HG03460 (cell line): ENCODE measurements at regions not wholly inside any gene's neighbourhood (a gene's known extent, or its start where the extent isn't known, plus 50 kb on each side); places are given as distances from the start of the nearest gene placed in this dataset.

Experiments
- ATAC-seq: cut with Tn5 transposase; IDR thresholded peaks from one replicate; pipeline ENCODE4 v1.9.1; 2021; ENCODE audit not compliant: unreplicated experiment

- no peak for ATAC-seq
Measured at GRCh38 chr18:24561369-24561965, 101.0 kb downstream of the HRH4 start.

GRCh38 chr18:24567199-24567598 lies 106.8 kb downstream of the HRH4 start:
- no peak for ATAC-seq

DNA sequence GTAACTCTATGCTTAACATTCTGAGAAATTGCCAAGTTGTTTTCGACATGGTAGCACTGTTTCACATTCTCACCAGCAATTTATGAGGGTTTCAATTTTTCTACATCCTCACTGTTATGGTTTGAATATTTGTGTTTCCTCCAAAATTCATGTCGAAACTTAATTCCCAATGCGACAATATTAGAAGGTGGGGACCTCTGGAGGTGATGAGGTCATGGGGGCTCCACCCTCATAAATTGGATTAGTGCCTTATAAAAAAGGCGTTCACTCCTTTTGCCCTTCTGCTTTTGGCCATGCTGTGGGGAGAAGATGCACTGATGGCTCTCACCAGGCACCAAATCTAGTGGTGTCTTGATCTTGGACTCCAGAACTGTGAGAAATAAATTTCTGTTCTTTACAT lies 110.3 kb downstream of the HRH4 start:
- no peak for ATAC-seq

DNA sequence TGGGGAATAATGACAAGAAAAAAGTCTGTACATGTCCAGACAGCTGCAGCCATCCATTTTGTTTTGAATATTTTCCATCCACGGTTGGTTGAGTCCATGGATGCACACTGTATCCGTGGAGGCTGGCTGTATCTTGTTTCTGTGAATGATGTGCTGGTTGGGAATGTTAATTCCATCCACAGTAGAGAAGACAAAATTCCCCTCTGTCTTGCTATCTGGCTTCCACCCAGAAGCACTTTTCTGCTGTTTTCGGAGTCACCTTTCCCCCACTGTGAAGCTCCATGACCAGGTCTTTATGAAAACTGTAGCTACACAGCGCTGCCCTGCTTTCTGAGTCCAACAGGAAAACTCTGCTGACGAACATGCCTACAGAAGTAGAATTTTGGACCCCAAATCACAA lies 122.3 kb downstream of the HRH4 start:
- ATAC-seq, result no peak

DNA sequence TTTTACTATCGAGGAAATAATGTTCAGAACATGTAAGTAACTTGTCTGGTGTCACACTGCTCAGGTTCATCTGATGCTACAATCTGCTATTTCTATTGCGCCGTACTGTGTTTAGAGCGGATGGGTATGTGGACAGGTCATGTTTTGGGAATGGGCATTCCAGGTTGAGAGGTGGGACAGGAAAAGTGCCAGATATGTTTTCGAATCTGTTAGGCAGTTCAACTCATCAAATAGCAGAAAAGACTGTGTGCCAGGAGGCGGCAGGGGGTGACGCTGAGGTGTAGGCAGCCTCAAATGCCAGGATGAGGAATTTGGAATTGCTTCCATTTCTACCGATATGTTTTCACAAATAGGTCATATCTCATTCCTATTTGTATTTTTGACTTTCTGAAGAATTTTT lies 123.8 kb downstream of the HRH4 start:
- no peak for ATAC-seq

DNA sequence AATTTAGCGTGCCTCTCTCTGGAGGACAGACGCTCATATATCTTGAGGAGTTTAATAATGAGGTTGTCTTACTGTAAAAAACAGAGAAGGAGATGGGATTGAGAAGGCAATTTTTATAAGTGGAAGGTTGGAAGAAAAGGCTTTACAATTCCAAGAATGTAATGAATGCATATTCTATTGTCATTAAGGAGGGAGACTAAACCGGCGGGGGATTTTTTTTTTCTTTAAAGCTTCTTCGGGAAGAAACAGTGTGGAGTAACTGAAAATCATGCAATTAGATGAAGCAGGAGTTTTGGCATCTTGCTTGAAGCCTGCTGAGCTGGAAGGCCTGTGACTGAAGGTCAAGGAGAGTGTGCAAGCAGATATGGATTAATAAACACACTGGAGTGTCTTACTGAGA lies 124.4 kb downstream of the HRH4 start:
- no peak for ATAC-seq

DNA sequence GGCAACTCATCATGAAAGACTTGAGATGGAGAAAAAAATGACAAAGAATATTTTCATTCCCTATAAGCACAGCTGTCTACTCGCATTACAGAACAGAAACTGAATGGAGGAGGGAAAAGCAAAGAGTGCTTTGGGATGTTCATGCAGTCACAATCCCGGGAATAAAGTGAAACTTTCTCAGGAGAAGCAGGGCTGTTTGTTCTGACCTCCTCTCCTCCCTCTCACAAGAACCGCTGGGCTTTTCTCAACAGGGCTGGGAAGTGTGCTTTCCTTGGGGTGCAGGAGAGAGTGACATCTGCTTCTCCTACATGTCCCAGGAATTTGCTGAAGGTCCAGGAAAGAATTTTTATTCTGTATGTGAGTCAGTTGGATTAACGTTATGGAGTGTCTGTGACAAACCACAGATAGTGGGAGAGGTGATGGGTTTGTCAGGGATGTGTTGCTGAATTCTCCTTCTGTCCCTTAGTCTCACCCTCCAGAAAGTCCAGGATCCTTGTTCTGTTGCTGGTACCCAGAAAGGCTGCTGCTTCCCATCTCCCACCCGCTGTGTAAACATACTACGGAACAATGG lies 125.6 kb downstream of the HRH4 start:
- no peak for ATAC-seq

GRCh38 chr18:24586662-24587360 lies 126.4 kb downstream of the HRH4 start:
- ATAC-seq, result no peak

DNA sequence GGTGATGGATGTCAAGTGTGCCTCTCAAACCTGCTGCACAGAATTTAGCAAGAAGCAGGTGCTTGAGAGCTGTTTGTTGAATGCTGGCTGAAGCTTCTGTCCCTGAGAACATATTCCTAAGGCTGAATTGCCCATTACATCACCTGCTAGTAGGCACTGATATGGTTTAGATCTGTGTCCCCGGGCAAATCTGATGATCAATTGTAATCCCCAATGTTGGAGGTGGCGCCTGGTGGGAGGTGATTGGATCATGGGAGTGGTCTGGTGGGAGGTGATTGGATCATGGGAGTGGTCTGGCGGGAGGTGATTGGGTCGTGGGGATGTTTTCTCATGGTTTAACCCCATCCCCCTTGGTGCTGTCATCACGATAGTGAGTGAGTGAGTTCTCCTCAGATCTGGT lies 128.0 kb downstream of the HRH4 start:
- ATAC-seq, result no peak

DNA sequence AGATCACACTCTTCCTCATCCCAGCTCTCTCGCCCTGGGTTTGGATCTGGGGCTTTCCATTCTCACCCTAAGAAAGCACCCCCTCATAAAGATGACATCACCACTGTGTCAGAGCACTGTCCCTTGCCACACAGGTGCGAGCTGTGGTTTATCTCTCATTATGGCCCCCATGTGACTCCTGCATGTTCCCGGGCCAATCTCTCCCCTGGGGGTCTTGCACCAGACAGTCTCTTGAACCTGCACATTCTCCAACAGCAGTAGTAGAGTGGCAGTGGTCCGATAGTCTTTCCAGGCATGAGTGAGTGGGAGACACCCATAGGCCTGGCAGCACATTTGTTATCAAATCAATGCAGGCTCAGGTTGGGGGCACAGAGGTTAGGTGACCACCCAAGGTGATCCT lies 130.5 kb downstream of the HRH4 start:
- no peak for ATAC-seq

GRCh38 chr18:24593401-24593800 lies 133.0 kb downstream of the HRH4 start:
- ATAC-seq, result no peak

GRCh38 chr18:24593886-24594285 lies 133.4 kb downstream of the HRH4 start:
- ATAC-seq, result no peak

- ATAC-seq, result no peak
Measured at GRCh38 chr18:24595561-24596031, 135.2 kb downstream of the HRH4 start.

- no peak for ATAC-seq
Measured at GRCh38 chr18:24600076-24600654, 139.7 kb downstream of the HRH4 start.

DNA sequence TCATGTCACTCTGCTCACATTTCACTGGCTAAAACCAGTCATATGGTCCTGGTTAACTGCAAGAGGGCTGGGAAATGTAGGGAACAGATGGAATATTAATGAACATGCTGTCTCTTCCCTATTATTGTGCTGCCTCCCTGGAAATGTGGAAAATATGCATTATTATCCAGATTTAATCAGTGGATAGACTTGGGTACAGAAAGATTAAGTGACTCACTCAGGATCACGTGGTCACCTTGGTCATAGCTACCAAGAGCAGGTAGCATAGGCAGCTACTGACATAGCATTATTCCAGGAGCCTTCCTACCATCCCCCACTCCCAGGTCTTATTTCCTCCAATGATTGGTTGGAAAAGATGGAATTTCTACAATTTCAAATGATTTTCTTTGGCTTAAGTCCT lies 141.1 kb downstream of the HRH4 start:
- no peak for ATAC-seq

- no peak for ATAC-seq
Measured at GRCh38 chr18:24602201-24602600, 141.8 kb downstream of the HRH4 start.

- no peak for ATAC-seq
Measured at GRCh38 chr18:24603151-24603550, 142.7 kb downstream of the HRH4 start.

DNA sequence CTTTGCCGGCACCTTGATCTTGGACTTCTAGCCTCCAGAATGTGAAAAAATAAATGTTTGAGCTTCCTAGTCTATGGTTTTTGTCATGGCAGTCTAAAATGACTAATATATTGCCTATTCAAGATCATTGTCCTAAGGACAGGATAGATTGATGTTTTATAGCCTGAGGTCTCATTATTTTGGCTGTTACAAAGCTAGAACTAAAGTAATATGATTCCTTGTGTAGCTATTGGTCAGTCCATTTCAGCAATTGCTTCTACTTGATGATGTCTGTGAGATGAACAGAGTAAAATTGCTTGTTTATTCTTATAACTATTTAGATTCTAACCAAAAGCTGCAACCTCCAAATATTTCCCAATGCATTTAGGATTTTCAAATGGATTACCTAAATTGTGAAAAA lies 145.0 kb downstream of the HRH4 start:
- no peak for ATAC-seq

- no peak for ATAC-seq
Measured at GRCh38 chr18:24609254-24609653, 148.8 kb downstream of the HRH4 start.

DNA sequence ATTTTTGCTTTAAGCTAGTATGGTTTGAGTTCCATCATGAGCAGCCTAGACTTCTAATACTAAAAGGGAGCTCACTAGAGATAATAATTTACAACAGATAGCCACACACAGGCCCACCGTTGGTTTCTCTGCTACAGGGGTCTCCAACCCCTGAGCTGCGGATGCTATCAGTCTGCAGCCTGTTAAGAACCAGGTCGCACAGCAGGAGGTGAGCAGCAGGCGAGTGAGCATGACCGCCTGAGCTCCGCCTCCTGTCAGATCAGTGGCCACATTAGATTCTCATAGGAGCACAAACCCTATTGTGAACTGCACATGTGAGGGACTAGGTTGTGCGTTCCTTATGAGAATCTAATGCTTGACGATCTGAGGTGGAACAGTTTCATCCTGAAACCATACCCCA lies 150.6 kb downstream of the HRH4 start:
- no peak for ATAC-seq

DNA sequence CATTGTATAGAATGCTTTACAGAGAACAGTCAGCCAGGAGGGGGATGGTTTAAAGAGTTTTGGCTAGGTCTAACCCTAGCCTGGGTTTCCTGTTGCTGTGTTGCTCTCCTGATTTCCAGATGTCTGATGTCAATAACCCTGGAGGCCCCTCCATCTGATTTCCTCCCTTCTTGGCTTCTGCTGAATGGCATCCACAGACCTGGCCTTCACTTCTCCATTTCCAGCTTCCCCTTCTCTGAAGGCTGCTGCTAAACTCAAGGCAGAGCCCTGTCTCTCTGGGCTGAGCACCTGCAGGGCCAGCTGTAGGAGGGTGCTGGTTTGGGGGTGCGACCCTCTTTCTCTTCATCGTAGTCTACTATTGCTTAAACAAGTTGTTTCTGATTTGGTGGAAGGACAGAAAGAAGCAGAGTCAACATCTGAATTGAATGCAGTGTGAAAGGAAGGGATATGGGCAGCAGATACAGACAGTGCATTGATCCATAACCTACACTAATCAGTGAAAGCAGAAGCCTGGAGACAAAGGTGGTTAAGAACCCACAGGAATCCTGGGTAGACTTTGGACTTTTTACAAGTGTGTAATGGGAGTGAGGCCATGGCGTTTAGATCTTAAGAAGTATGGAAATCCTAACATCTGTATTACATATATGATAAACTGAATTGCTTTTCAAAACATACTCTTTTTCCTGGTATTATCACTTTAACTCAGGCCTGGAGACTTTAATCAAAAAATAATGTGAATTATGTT lies 153.6 kb downstream of the HRH4 start:
- ATAC-seq, result no peak

- no peak for ATAC-seq
Measured at GRCh38 chr18:24616653-24617052, 156.2 kb downstream of the HRH4 start.
